Mucosa of descending colon (tissue), 3 donors: ENCODE measurements at regions not wholly inside any gene's neighbourhood (a gene's known extent, or its start where the extent isn't known, plus 50 kb on each side); places are given as distances from the start of the nearest gene placed in this dataset.

Experiments
- ATAC-seq: fragments of 200-7000 bp; cut with Tn5 transposase; one replicate; pipeline ENCODE4 v1.9.1; 2020; ENCODE audit warnings: mild to moderate bottlenecking, moderate library complexity
- DNase-seq, 3 donors: peaks; one replicate each; pipeline ENCODE4 v3.0.0-alpha.2; 2020
- H3K36me3 ChIP-seq: fragments of 200-600 bp; one replicate; pipeline ENCODE4 v1.8.0; 2021; ENCODE audit warnings: low read depth, mild to moderate bottlenecking
- H3K4me1 ChIP-seq: fragments of 200-600 bp; one replicate; pipeline ENCODE4 v1.8.0; 2021; ENCODE audit warnings: low read depth, mild to moderate bottlenecking
- H3K4me3 ChIP-seq: fragments of 200-600 bp; one replicate; pipeline ENCODE4 v1.8.0; 2021; ENCODE audit warnings: mild to moderate bottlenecking
- H3K9me3 ChIP-seq: fragments of 200-600 bp; one replicate; pipeline ENCODE4 v1.8.0; 2021; ENCODE audit warnings: mild to moderate bottlenecking
- CTCF ChIP-seq: fragments of 200-600 bp; IDR thresholded peaks from one replicate; pipeline ENCODE4 v1.8.0; 2022; ENCODE audit warnings: antibody characterized with exemption, mild to moderate bottlenecking
- intact Hi-C, 2 donors: fragments of 100-400 bp; cut with DNase I in 1 of 2; cut with micrococcal nuclease in 1 of 2; formaldehyde crosslinking; loops; one replicate each; pipeline versions ENCODE4 v1.11.0 to v1.11.1; 2022; cut with DNase I, micrococcal nuclease
- donor health status: DM: no; HTN: no; CAD: no; lungs with moderate emphysema.
- donor health status: DM: no; HTN: no; CAD: no.
- donor health status: DM: no; HTN: yes; CAD: no.

- H3K36me3 ChIP-seq, result no peaks in the 10 kb centered on the region
- no peak overlapping the region for H3K4me3 ChIP-seq
- no peak for ATAC-seq
- no peaks in the 10 kb centered on the region for H3K9me3 ChIP-seq
- TF ChIP-seq CTCF, result no peak
- no peak for DNase-seq
- H3K4me1 ChIP-seq, result no peaks in the 10 kb centered on the region
- intact Hi-C loops, result no loop called here
Measured at GRCh38 chr7:41029072-41029499, 673.8 kb downstream of the INHBA start.

- H3K36me3 ChIP-seq, result no peaks in the 10 kb centered on the region
- no peak for DNase-seq
- no peak for ATAC-seq
- H3K4me3 ChIP-seq, result no peak overlapping the region
- no peaks in the 10 kb centered on the region for H3K4me1 ChIP-seq
- H3K9me3 ChIP-seq, result no peaks in the 10 kb centered on the region
- intact Hi-C loops, result no loop called here
- TF ChIP-seq CTCF, result no peak
Measured at GRCh38 chr7:41028580-41028979, 674.3 kb downstream of the INHBA start.

- intact Hi-C loops, result no loop called here
- TF ChIP-seq CTCF, result no peak
- H3K36me3 ChIP-seq, result no peaks in the 10 kb centered on the region
- ATAC-seq, result no peak
- no peaks in the 10 kb centered on the region for H3K9me3 ChIP-seq
- no peak for DNase-seq
- H3K4me1 ChIP-seq, result no peaks in the 10 kb centered on the region
- no peak overlapping the region for H3K4me3 ChIP-seq
Measured at GRCh38 chr7:41027428-41028115, 675.3 kb downstream of the INHBA start.

- Histone ChIP-seq H3K4me3 (no peak overlapping the region), H3K4me1 (no peaks in the 10 kb centered on the region), H3K9me3 (no peaks in the 10 kb centered on the region), H3K36me3 (no peaks in the 10 kb centered on the region)
- DNase-seq (no peak), ATAC-seq (no peak)
- TF ChIP-seq CTCF, result no peak
- intact Hi-C loops, result no loop called here
Measured at GRCh38 chr7:41024126-41024525, 678.8 kb downstream of the INHBA start.

- DNase-seq (no peak), ATAC-seq (no peak)
- intact Hi-C loops, result no loop called here
- no peak overlapping the region for H3K4me3 ChIP-seq
- TF ChIP-seq CTCF, result no peak
- no peaks in the 10 kb centered on the region for H3K36me3 ChIP-seq
- no peaks in the 10 kb centered on the region for H3K9me3 ChIP-seq
- H3K4me1 ChIP-seq, result no peaks in the 10 kb centered on the region
Measured at GRCh38 chr7:41020056-41020455, 682.8 kb downstream of the INHBA start.

- TF ChIP-seq CTCF, result no peak
- DNase-seq (no peak), ATAC-seq (no peak)
- Histone ChIP-seq H3K4me3 (no peak overlapping the region), H3K36me3 (no peaks in the 10 kb centered on the region), H3K4me1 (no peaks in the 10 kb centered on the region), H3K9me3 (no peaks in the 10 kb centered on the region)
- intact Hi-C loops, result no loop called here
Measured at GRCh38 chr7:41013117-41013516, 689.8 kb downstream of the INHBA start.
